ENCODE measurements at regions not wholly inside any gene's neighbourhood (a gene's known extent, or its start where the extent isn't known, plus 50 kb on each side); places are given as distances from the start of the nearest gene placed in this dataset.

DNA sequence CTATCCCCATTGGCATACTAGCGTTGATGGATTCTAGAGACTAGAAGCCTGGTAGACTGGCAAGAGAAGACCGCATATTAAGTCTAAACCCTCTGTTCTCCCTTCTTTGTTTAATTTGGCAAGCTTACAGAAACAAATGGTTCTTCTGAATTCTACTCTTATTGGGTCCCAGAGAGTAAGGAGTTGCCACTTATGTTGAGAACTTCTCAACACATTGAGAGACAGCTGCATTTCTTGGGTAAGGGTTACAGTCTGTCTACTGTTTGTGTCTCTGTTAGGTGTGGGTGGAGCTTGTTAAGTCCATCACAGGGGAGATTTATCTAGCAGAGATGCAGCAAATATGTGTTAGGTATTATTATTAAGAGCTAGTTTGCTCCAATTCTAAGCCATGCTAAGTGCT is 435.8 kb upstream of the MEIS1 start:
- TF ChIP-seq CTCF (IDR thresholded peaks at IDR 0.05) = no peak
- no peak for TF ChIP-seq POLR2A (IDR thresholded peaks at IDR 0.05)
